GM12892 (cell line): ENCODE measurements at regions not wholly inside any gene's neighbourhood (a gene's known extent, or its start where the extent isn't known, plus 50 kb on each side); places are given as distances from the start of the nearest gene placed in this dataset.

Experiments used
- POLR2A ChIP-seq: IDR thresholded peaks from 2 replicates; pipeline ENCODE4 v1.6.1; 2011; ENCODE audit warnings: low read depth, low read length, control low read depth
- POLR2AphosphoS5 ChIP-seq: IDR thresholded peaks from 2 replicates; pipeline ENCODE4 v1.6.1; 2011; ENCODE audit warnings: low read depth, low read length, control low read depth
- TAF1 ChIP-seq: IDR thresholded peaks from 2 replicates; pipeline ENCODE4 v1.6.1; 2011; ENCODE audit warnings: low read depth, mild to moderate bottlenecking, control low read depth, low read length, borderline replicate concordance

GRCh38 chr2:228938629-228939028 is 332.5 kb downstream of the PID1 start:
- no peak for TF ChIP-seq POLR2A
- TF ChIP-seq TAF1, result no peak
- TF ChIP-seq POLR2AphosphoS5, result no peak
